NCI-H2107 treated with DMSO at 0.1 percent for 48 hours (cell line): ENCODE measurements at regions not wholly inside any gene's neighbourhood (a gene's known extent, or its start where the extent isn't known, plus 50 kb on each side); places are given as distances from the start of the nearest gene placed in this dataset.
A peak's percentile ranks its signal among the peaks of the same experiment; 100 is the strongest.
"Not testable (repeated sequence)": the region's sequence is repeated elsewhere in the genome, so short reads cannot be mapped to it uniquely, and the experiment has no call there.

Experiments used
- DNase-seq: peaks from one replicate; lab custom pipeline; 2025; ENCODE audit not compliant: unreplicated experiment; lab: John Stamatoyannopoulos, UW

DNA sequence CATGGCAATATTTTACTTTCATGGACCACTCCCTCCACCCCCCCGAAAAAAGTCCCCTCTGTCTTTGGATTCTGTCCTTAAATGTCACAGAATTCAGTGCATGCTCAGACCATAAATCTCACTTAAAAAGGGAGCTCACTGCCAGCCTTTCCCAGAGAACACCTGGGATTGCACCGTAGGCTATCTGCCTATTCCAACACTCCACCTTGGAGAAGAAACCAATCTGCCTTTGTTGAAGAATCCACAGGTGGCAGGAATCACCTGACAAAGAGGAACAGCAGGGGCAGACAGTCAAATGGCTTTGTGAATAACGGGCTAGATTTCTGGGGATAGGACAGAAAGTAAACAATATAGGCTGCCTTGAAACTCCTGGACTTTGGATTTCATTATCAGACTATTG lies 306.7 kb upstream of the BRINP1 start:
- peak; percentile 46 for DNase-seq

GRCh38 chr9:119672763-119673162 lies 303.5 kb upstream of the BRINP1 start:
- DNase-seq, result not testable (repeated sequence)

GRCh38 chr9:119667916-119668315 lies 298.7 kb upstream of the BRINP1 start:
- no peak for DNase-seq

- no peak for DNase-seq
Observed at GRCh38 chr9:119667163-119667562, 297.9 kb upstream of the BRINP1 start.

DNA sequence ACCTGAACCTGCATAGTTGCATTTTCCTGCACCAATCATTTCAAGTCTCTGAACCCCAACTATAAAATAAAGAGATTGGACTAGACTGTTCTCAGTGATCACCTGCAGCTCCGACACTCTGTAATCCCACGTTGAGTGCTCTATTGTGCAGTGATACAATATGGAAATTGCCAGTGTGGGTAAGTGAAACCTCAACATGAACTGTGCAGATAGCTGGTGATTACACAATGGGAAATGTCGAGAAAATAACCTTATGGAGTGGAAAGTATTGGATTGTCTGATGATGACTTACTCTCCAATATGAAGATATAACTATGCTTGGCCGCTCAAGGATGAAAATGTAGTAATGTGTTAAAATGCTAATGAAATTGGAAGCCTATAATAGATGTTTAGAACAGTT lies 293.1 kb upstream of the BRINP1 start:
- peak; percentile 24 for DNase-seq

GRCh38 chr9:119652931-119653330 lies 283.7 kb upstream of the BRINP1 start:
- DNase-seq, result no peak

- DNase-seq, result no peak
Observed at GRCh38 chr9:119649205-119649604, 280.0 kb upstream of the BRINP1 start.

- no peak for DNase-seq
Observed at GRCh38 chr9:119639287-119639955, 270.2 kb upstream of the BRINP1 start.

DNA sequence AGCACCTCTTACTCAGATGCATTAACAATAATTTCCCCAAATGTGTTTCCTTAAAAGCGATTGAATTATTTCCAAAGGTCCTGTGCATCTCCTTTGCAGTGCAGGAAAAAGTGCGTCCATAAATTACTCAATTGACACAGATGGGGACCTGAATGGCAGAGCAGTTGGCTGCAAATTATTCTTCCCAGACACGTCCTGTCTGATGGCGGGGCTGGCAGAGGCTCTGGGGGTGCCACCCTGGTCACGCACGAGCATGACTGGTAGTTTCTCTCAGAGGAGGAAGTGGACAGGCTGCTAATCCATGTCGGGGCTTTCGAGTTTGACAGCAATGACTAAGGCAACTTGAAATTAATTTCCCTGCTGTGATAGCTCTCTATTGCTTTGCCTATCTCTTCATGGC lies 264.8 kb upstream of the BRINP1 start:
- no peak for DNase-seq

DNA sequence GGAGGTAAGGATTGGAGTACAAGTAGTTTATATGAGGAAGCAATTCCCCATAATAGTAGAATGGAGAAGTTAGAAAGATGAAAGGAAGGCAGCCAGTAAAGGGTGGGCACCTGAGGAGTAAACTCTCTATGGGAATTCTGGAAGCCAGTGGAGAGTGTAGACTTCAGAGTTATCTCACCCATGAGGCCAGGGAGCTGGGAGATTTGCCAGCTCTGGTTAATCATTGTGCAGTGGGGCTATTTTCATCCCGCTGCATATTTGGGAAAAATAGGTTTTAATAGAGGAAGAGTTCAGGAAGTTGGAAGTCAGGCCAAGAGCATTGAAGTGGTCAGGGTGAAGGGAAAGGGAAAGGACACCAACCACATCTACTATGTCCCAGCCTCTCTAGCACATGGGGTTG lies 242.3 kb upstream of the BRINP1 start:
- DNase-seq, result no peak

DNA sequence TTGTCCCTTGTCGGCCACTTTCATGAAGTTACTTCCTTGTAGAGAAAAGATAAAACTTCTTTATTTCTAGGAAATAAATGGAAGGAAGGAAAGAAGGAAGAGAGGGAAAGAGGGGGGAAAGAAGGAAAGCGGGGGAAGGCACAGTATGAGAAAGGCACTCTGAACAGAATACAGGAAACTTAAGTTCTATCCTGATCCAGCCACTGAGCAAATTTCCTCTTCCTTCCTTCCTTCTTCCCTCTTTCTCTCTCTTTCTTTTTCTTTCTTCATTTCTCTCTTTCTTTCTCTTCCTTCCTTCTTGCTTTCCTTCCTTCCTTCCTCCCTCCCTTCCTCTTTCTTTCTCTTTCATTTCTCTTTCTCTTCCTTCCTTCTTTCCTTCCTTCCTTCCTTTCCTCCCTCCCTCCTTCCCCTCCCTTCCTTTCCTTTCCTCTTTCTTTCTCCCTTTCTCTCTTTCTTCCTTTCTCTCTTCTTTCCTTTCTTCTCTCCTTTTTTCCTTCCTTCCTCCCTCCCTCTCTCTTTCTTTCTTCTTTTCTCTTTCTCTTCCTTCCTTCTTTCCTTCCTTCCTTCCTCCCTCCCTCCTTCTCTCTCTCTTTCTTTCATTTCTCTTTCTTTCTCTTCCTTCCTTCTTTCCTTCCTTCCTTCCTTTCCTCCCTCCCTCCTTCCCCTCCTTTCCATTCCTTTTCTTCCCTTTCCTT lies 240.2 kb upstream of the BRINP1 start:
- no peak for DNase-seq

DNA sequence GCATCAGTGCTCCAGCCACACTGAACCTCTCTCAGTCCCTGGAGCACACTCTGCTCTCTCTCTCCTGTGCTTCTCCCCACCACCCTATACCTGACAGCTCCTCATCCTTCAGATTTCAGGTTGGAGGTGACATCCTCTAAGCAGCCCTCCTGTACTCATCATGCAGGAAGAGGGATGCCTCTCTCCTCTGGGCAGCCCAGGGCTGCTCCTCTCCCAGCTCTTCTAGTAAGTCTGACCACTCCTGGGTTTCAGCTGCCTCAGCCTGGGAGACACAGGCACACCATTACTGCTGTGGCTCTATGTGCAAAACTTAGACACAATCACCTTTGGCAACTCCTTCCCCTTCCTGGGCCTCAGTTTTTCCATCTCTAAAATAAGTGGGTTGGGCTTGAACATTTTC lies 232.4 kb upstream of the BRINP1 start:
- DNase-seq, result no peak

DNA sequence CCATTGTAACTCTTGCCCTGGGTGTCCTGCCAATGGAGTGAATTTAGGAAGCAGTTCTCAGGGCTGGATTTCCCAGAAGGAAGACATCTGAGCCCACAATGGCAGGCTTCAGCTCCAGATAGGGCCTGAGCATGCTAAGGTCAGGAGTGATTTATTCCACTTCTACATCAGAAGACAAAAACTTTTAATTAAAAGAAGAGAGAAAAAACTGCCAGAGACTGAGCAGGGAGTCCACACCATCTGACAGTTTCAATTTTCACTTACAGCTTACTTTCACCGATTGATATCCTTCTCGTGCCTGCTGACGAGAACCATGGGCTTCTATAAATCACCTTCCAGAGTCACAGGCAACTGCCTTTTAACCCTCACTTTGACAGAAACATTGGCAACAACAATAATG lies 228.3 kb upstream of the BRINP1 start:
- DNase-seq, result no peak

- DNase-seq, result no peak
Observed at GRCh38 chr9:119596703-119597102, 227.5 kb upstream of the BRINP1 start.

- peak; percentile 45 for DNase-seq
Observed at GRCh38 chr9:119588874-119589744, 219.9 kb upstream of the BRINP1 start.

DNA sequence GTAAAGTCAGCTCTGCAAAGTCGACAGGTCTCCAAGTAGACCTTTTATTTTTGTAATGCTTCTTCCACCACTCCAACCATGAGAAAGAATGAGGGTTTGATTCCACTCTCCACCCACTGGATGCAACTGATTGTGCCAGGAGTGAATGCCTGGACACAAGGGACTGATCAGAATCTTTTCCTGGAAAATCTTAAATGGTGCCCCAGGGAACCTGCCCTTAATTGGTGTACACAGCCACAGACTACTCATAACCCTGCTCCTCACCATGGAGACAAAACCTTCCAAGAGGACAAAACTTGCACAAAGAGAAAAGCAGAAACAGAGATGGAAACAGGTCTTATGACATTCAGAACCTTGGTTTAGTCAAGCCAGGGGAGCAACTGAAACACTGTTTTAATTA lies 208.6 kb upstream of the BRINP1 start:
- DNase-seq, result no peak

- DNase-seq, result no peak
Observed at GRCh38 chr9:119559986-119560385, 190.8 kb upstream of the BRINP1 start.

DNA sequence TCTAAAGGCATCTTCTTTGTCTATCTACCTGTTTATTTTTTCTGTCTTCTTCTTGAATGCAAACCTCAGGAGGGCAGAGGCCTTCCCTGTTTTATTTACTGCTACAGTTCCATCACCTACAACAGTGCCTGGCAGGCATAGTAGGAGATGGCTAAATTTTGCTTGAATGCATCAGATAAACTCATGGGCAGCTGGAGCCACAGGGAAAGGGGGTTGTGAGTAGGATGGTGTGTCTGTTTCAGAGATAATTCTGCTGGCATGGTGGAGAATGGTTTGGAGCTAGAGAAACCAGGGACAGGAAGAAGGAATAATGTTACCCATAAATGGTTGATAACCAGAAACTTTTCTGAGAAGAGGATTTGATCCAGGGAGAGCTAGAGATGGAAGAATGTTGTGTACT lies 189.8 kb upstream of the BRINP1 start:
- DNase-seq, result no peak

DNA sequence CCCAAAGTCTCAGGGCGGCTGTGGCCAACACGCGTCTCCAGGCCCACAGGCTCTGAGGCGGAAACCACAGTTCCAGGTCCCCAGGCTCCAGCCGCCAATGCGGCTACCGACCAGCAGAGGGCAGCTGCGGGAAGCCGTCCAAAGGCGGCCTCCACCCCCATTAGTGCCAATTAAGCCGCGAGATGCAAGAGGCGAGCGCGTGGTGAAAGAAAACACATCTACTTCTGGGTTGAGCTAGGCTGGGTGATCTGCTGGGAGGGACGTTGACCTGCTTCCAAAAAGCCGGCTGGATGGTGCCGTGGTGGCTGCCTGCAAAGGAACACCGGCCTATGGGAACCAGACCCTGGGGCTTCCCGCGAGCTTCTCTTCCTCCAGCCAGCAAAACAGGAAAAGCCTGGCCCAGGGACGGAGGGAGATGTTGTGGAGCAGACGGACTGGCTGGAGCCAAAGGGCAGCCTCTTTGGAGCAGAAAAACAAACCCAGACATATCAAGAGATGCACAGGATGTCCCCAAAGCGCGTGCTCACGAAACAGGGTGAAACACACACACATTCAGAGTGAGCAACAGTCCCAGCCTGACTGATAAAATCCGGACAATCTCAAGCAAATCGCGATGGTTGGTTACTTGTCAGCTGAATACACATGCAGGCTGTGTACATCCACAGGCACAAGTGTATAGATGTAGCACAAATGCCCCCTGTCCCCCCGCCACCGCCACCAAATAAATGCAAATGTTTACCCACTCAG lies 187.1 kb upstream of the BRINP1 start:
- DNase-seq, result peak; percentile 32

DNA sequence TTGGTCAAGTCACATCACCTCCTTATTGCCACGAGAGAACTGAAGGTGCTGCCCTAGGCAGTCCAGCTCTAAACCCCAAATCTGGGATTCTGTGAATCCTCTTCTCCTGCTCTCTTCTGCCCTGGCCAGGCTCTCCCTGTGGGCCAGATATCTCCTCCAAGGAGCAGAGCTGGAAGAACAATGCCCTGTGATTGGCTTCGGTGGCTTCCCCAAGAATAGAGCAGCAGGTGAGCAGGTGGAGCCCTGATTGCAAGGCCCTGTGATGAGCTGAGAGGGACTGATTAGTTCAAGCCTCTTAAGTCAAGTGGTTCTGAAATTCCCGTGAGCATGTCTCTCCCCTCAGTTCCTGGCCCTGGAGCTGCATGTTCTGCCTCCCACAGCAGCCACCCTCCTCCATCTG lies 175.3 kb upstream of the BRINP1 start:
- DNase-seq, result no peak

DNA sequence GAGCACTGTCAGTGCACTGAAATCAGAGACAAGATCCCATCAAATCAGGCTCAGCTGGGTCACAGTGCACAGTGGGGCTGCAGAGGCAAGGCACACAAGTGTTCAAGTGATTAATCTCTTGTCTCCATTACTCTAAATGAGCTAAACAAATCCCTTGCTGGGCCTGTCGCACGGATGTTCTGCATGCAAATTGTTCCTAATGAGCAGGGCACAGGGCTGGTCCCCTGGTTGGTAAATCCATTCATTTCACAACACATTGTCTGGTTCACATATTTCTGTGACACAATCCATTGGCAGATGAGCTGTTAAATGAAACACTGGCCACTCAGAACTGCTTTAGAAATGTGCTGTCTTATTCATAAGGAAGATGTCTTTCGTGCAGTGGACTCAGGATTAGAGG lies 167.9 kb upstream of the BRINP1 start:
- DNase-seq, result no peak
